Right lobe of liver (tissue), 6 donors: ENCODE measurements at regions not wholly inside any gene's neighbourhood (a gene's known extent, or its start where the extent isn't known, plus 50 kb on each side); places are given as distances from the start of the nearest gene placed in this dataset.

ENCODE experiments used
- ATAC-seq, 4 donors: fragments of 200-7000 bp; cut with Tn5 transposase; one replicate each; pipeline ENCODE4 v1.9.1; 2020; ENCODE audit warnings: mild to moderate bottlenecking in 4 of 4, moderate library complexity in 4 of 4
- DNase-seq, 3 donors: peaks; one replicate each; pipeline ENCODE4 v3.0.0-alpha.2; 2020
- H3K27ac ChIP-seq, 3 donors: fragments of 200-600 bp; one replicate each; pipeline ENCODE4 v1.8.0; 2022
- H3K27me3 ChIP-seq, 2 donors: fragments of 200-600 bp; one replicate each; pipeline ENCODE4 v1.8.0; 2022
- H3K36me3 ChIP-seq, 4 donors: fragments of 200-600 bp; sonication (generic) in 1 of 4; one replicate each; pipeline versions ENCODE4 v1.5.1 to v1.8.0; 2017 to 2022; ENCODE audit warnings: control low read depth in 1 of 4
- H3K4me1 ChIP-seq, 4 donors: fragments of 200-600 bp; sonication (generic) in 1 of 4; one replicate each; pipeline versions ENCODE4 v1.5.1 to v1.8.0; 2017 to 2022; ENCODE audit warnings: control low read depth in 1 of 4
- H3K4me3 ChIP-seq, 3 donors: fragments of 200-600 bp; one replicate each; pipeline ENCODE4 v1.8.0; 2022
- H3K9me3 ChIP-seq, 4 donors: fragments of 200-600 bp; sonication (generic) in 1 of 4; one replicate each; pipeline versions ENCODE4 v1.5.1 to v1.8.0; 2017 to 2022; ENCODE audit warnings: control low read depth in 1 of 4
- POLR2A ChIP-seq: fragments of 450-650 bp; IDR thresholded peaks from one replicate; pipeline ENCODE4 v1.6.1; 2017; ENCODE audit warnings: antibody characterized with exemption, mild to moderate bottlenecking
- WGBS: methylation state at CpG from one replicate; pipeline ENCODE4 v1.1.6; 2018; ENCODE audit warnings: low coverage, low lambda C conversion rate; ENCODE audit not compliant: insufficient coverage; ENCODE audit errors: missing lambda C conversion rate; 5-methylcytosine and 5-hydroxymethylcytosine counted together
- intact Hi-C, 2 donors: fragments of 100-400 bp; cut with DNase I; formaldehyde crosslinking; loops; one replicate each; pipeline versions ENCODE4 v1.11.2 to v1.14.1; 2022
- TF ChIP-seq, protein P1 (sequence below), 4 donors: fragments of 200-600 bp in 3 of 4; fragments of 450-650 bp in 1 of 4; IDR thresholded peaks; one replicate each; pipeline versions ENCODE4 v1.5.1 to v1.8.0; 2016 to 2022; ENCODE audit warnings: antibody characterized with exemption in 4 of 4, mild to moderate bottlenecking in 2 of 4
- donor health status: DM: no; HTN: yes; CAD: no.
- donor health status: DM: no; HTN: no; CAD: no.
- donor health status: DM: no; HTN: no; CAD: no.
- donor health status: DM: no; HTN: yes; CAD: no.
- donor health status: DM: no; HTN: yes; CAD: no.

DNA sequence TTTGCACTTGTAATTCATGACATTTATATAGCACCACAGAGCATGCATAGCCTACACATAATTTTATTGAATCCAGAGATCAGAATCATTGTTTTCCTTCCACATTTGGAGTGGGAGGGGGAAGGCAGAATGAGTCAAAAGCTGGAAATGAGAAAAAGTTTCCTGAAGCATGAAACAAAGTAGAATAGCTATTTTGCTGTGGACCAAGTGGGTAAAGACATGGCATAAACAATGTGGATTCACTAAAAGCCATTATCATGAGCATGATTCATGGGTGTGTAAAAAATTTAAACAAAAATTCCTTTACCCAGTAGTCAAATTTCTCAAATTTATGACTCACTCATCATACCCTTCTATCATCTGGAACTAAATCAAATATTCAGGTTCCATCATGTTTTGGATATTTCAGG, 97.9 kb downstream of the YIPF5 start:
- H3K4me1 ChIP-seq: no peaks in the 10 kb centered on the region
- no peaks in the 10 kb centered on the region for H3K9me3 ChIP-seq
- H3K36me3 ChIP-seq: no peaks in the 10 kb centered on the region
- no peak overlapping the region for H3K4me3 ChIP-seq
- intact Hi-C loops: no loop called here
- ATAC-seq (no peak), DNase-seq (no peak)
- TF ChIP-seq, protein P1, sequence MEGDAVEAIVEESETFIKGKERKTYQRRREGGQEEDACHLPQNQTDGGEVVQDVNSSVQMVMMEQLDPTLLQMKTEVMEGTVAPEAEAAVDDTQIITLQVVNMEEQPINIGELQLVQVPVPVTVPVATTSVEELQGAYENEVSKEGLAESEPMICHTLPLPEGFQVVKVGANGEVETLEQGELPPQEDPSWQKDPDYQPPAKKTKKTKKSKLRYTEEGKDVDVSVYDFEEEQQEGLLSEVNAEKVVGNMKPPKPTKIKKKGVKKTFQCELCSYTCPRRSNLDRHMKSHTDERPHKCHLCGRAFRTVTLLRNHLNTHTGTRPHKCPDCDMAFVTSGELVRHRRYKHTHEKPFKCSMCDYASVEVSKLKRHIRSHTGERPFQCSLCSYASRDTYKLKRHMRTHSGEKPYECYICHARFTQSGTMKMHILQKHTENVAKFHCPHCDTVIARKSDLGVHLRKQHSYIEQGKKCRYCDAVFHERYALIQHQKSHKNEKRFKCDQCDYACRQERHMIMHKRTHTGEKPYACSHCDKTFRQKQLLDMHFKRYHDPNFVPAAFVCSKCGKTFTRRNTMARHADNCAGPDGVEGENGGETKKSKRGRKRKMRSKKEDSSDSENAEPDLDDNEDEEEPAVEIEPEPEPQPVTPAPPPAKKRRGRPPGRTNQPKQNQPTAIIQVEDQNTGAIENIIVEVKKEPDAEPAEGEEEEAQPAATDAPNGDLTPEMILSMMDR (IDR thresholded peaks at IDR 0.05): no peak
- no peak for TF ChIP-seq POLR2A
- no peaks in the 10 kb centered on the region for H3K27me3 ChIP-seq
- no peak overlapping the region for H3K27ac ChIP-seq

DNA sequence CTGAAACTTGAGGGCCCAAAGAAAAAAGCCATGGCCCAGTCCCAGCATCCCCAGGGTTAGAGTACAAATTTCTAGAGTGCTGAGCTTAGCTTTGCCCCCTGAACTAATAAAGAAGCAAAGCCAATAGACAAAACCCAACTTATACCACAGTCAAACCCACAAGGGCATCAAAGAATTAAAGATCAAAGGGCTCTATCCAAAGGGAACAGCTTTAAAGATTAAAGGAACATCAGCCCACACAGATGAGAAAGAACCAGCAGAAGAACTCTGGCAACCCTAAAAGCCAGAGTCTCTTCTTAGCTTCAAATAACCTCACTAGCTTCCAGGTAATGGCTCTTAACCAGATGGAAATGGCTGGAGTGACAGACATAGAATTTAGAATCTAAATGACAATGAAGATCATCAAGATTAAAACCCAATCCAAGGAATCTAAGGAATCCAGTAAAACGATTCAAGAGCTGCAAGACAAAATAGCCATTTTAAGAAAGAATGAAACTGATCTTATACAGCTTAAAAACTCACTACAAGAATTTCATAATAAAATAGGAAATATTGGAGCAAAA, 93.9 kb downstream of the YIPF5 start:
- Histone ChIP-seq H3K27me3 (no peaks in the 10 kb centered on the region), H3K36me3 (no peaks in the 10 kb centered on the region), H3K4me3 (no peak overlapping the region), H3K4me1 (no peaks in the 10 kb centered on the region), H3K9me3 (no peaks in the 10 kb centered on the region), H3K27ac (no peak overlapping the region)
- intact Hi-C loops: no loop called here
- ATAC-seq (no peak), DNase-seq (no peak)
- TF ChIP-seq POLR2A: no peak
- TF ChIP-seq, protein P1 (IDR thresholded peaks at IDR 0.05): no peak
- 50% methylated on average over 1 of the region's 1 CpG for WGBS

DNA sequence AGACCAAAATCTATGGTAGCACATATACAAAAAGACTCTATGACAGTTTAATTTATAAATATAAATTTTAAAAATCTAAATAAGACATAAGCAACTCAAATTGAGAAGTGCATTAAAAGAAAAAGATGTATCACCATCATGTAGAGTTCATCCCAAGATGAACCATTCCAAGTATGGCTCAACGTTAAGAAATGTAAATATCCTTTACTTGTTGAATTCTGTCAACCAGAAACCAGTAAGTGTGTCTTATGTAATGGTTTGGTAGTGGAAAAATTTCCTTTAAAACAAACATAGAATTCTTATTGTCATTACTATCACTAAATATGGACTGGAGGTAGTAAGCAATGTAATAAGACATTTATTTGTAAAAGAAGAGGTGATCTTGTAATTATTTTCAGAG, 87.3 kb downstream of the YIPF5 start:
- Histone ChIP-seq H3K4me3 (no peak overlapping the region), H3K27ac (no peak overlapping the region), H3K27me3 (no peaks in the 10 kb centered on the region), H3K4me1 (no peaks in the 10 kb centered on the region), H3K36me3 (no peaks in the 10 kb centered on the region), H3K9me3 (no peaks in the 10 kb centered on the region)
- DNase-seq (no peak), ATAC-seq (no peak)
- TF ChIP-seq POLR2A: no peak
- TF ChIP-seq, protein P1 (IDR thresholded peaks at IDR 0.05): no peak
- WGBS: 57% methylated on average over 1 of the region's 1 CpG
- intact Hi-C loops: no loop called here

DNA sequence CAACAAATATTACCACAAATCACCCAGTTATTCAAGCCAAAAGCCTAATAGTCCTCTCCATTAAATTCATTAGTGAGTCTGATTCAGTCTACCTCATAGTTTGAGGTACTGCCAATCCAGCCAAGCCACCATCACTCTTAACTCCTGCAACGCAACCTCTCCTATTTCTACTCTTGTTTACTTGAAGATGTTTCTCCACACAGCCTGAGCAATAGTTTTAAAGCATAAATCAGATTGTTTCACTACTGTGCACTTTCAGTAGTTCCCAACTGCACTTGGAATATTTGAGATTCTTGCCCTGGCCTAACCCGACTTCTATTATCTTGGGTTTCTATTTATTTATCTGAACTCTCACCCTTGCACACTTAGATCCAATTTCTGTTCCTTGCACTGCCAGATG, 85.5 kb downstream of the YIPF5 start:
- no peaks in the 10 kb centered on the region for H3K27me3 ChIP-seq
- WGBS: 58% methylated on average over 2 of the region's 2 CpGs
- no peak for DNase-seq

More for the DNA sequence above, 85.5 kb downstream of the YIPF5 start:
- no peak for ATAC-seq
- no peaks in the 10 kb centered on the region for H3K36me3 ChIP-seq
- no peaks in the 10 kb centered on the region for H3K9me3 ChIP-seq
- H3K27ac ChIP-seq: no peak overlapping the region
- TF ChIP-seq POLR2A: no peak
- TF ChIP-seq, protein P1 (IDR thresholded peaks at IDR 0.05): no peak
- intact Hi-C loops: no loop called here
- no peaks in the 10 kb centered on the region for H3K4me1 ChIP-seq
- H3K4me3 ChIP-seq: no peak overlapping the region
